IMR-90 (cell line): ENCODE measurements at regions not wholly inside any gene's neighbourhood (a gene's known extent, or its start where the extent isn't known, plus 50 kb on each side); places are given as distances from the start of the nearest gene placed in this dataset.

ENCODE experiments used
- ATAC-seq: fragments of 200-7000 bp; cut with Tn5 transposase; 2 replicates; pipeline ENCODE4 v1.9.1; 2020; ENCODE audit warnings: low read depth, mild to moderate bottlenecking, moderate library complexity
- BruUV-seq: library from RNA; stranded (reverse); fragments of 400-500 nt; replicated peaks from 2 replicates; lab custom pipeline; 2021; lab: Mats Ljungman, UMichigan
- CTCF ChIA-PET: fragments of 300-600 bp; formaldehyde crosslinking; extraction: SDS; loops from one replicate; lab custom pipeline; 2021; ENCODE audit warnings: antibody characterized with exemption; lab: Yijun Ruan, JAX
- POLR2A ChIA-PET: fragments of 300-600 bp; sonication (Branson Sonifier 250); formaldehyde crosslinking; loops from one replicate; lab custom pipeline; 2022; ENCODE audit warnings: antibody characterized with exemption; ENCODE audit not compliant: unreplicated experiment; lab: Charles Lee
- DNase-seq: peaks from one replicate; pipeline ENCODE4 v3.0.0; 2013
- H2AFZ ChIP-seq: replicated peaks from 2 replicates; pipeline ENCODE3; 2013; ENCODE audit warnings: low read length, mild to moderate bottlenecking; ENCODE audit not compliant: poor library complexity
- H2AK5ac ChIP-seq: 2 replicates; pipeline ENCODE4 v1.6.1; 2013; ENCODE audit warnings: low read depth, low read length, inconsistent platforms
- H2AK9ac ChIP-seq: replicated peaks from 2 replicates; pipeline ENCODE3; 2013; ENCODE audit warnings: mild to moderate bottlenecking, low read depth, low read length, moderate library complexity; ENCODE audit not compliant: poor library complexity
- H2BK120ac ChIP-seq: 2 replicates; pipeline ENCODE4 v1.6.1; 2013; ENCODE audit warnings: low read depth, low read length, inconsistent platforms
- H2BK15ac ChIP-seq: 3 replicates; pipeline ENCODE4 v1.6.1; 2013; ENCODE audit warnings: low read depth, low read length, inconsistent platforms
- H2BK20ac ChIP-seq: 2 replicates; pipeline ENCODE4 v1.6.1; 2013; ENCODE audit warnings: low read depth, mild to moderate bottlenecking, inconsistent platforms, low read length, moderate library complexity
- H2BK5ac ChIP-seq: 2 replicates; pipeline ENCODE4 v1.6.1; 2013; ENCODE audit warnings: mild to moderate bottlenecking, low read depth, low read length, inconsistent platforms; ENCODE audit not compliant: poor library complexity, severe bottlenecking
- H3K14ac ChIP-seq: replicated peaks from 2 replicates; pipeline ENCODE4 v1.6.1; 2013; ENCODE audit warnings: low read depth, low read length, inconsistent platforms
- H3K18ac ChIP-seq: 2 replicates; pipeline ENCODE4 v1.6.1; 2013; ENCODE audit warnings: low read depth, low read length, control low read depth
- H3K23ac ChIP-seq: 2 replicates; pipeline ENCODE4 v1.6.1; 2013; ENCODE audit warnings: low read depth, low read length, inconsistent platforms
- H3K27ac ChIP-seq: 2 replicates; pipeline ENCODE4 v1.5.1; 2013; ENCODE audit warnings: mild to moderate bottlenecking, control low read depth, low read length; ENCODE audit not compliant: insufficient read depth
- H3K27me3 ChIP-seq: 2 replicates; pipeline ENCODE4 v1.6.1; 2013; ENCODE audit warnings: low read length; ENCODE audit not compliant: control insufficient read depth, insufficient read depth
- H3K36me3 ChIP-seq: 2 replicates; pipeline ENCODE4 v1.6.1; 2013; ENCODE audit warnings: low read length, mixed read lengths; ENCODE audit not compliant: control insufficient read depth, insufficient read depth
- H3K4ac ChIP-seq: 2 replicates; pipeline ENCODE4 v1.6.1; 2013; ENCODE audit warnings: low read depth, low read length, inconsistent platforms
- H3K4me1 ChIP-seq: 2 replicates; pipeline ENCODE4 v1.6.1; 2013; ENCODE audit warnings: low read length, mixed read lengths; ENCODE audit not compliant: control insufficient read depth, insufficient read depth
- H3K4me2 ChIP-seq: 2 replicates; pipeline ENCODE4 v1.6.1; 2013; ENCODE audit warnings: low read depth, mild to moderate bottlenecking, control low read depth, low read length, moderate library complexity
- H3K4me3 ChIP-seq: 2 replicates; pipeline ENCODE4 v1.5.1; 2013; ENCODE audit warnings: low read depth, mild to moderate bottlenecking, control low read depth, low read length, moderate library complexity; ENCODE audit not compliant: insufficient read depth
- H3K56ac ChIP-seq: 2 replicates; pipeline ENCODE4 v1.6.1; 2013; ENCODE audit warnings: low read length, inconsistent platforms; ENCODE audit not compliant: insufficient read depth; ENCODE audit errors: extremely low read depth
- H3K79me1 ChIP-seq, 2 experiments: 2 replicates each; pipeline ENCODE4 v1.6.1; 2013; ENCODE audit warnings: low read length in 2 of 2, inconsistent platforms in 1 of 2, low read depth in 1 of 2
- H3K9ac ChIP-seq: 2 replicates; pipeline ENCODE4 v1.6.1; 2013; ENCODE audit warnings: low read depth, low read length, control low read depth
- H3K9me1 ChIP-seq: 2 replicates; pipeline ENCODE4 v1.6.1; 2013; ENCODE audit warnings: low read length, inconsistent platforms; ENCODE audit not compliant: insufficient read depth
- H3K9me3 ChIP-seq: 2 replicates; pipeline ENCODE4 v1.6.1; 2013; ENCODE audit warnings: low read length; ENCODE audit not compliant: control insufficient read depth, insufficient read depth
- H4K20me1 ChIP-seq: 2 replicates; pipeline ENCODE4 v1.6.1; 2013; ENCODE audit warnings: low read length, inconsistent platforms; ENCODE audit not compliant: insufficient read depth
- H4K5ac ChIP-seq: 2 replicates; pipeline ENCODE4 v1.6.1; 2013; ENCODE audit warnings: mild to moderate bottlenecking, low read depth, low read length, control low read depth
- H4K8ac ChIP-seq, 2 experiments: 2 replicates each; pipeline ENCODE4 v1.6.1; 2013; ENCODE audit warnings: low read depth in 2 of 2, low read length in 2 of 2, control low read depth in 1 of 2, inconsistent platforms in 1 of 2
- H4K91ac ChIP-seq: 2 replicates; pipeline ENCODE4 v1.6.1; 2013; ENCODE audit warnings: low read depth, low read length, inconsistent platforms; ENCODE audit not compliant: insufficient read depth
- BHLHE40 ChIP-seq: fragments of 150-350 bp; IDR thresholded peaks from 2 replicates; pipeline ENCODE4 v1.6.1; 2016; ENCODE audit warnings: mild to moderate bottlenecking, low read depth, low read length
- CEBPB ChIP-seq: IDR thresholded peaks from 2 replicates; pipeline ENCODE4 v1.6.1; 2012; ENCODE audit warnings: low read depth, low read length, improper control_type of control experiment
- CHD1 ChIP-seq: IDR thresholded peaks from 2 replicates; pipeline ENCODE4 v1.6.1; 2012; ENCODE audit warnings: low read depth, low read length, improper control_type of control experiment
- MAZ ChIP-seq: IDR thresholded peaks from 2 replicates; pipeline ENCODE4 v1.6.1; 2012; ENCODE audit warnings: low read depth, mild to moderate bottlenecking, low read length, improper control_type of control experiment, moderate library complexity, borderline replicate concordance
- POLR2A ChIP-seq: IDR thresholded peaks from 2 replicates; pipeline ENCODE4 v1.6.1; 2012; ENCODE audit warnings: mild to moderate bottlenecking, low read depth, low read length
- RFX5 ChIP-seq: IDR thresholded peaks from 2 replicates; pipeline ENCODE4 v1.8.0; 2012; ENCODE audit warnings: low read depth, mild to moderate bottlenecking, low read length, moderate library complexity
- WGBS, 2 experiments: methylation state at CpG; one replicate each; pipeline versions ENCODE4 v1.1.5 to v1.1.7; 2013; ENCODE audit warnings: missing lambda C conversion rate in 2 of 2; ENCODE audit not compliant: insufficient read length in 1 of 2; ENCODE audit errors: extremely low coverage in 2 of 2; 5-methylcytosine and 5-hydroxymethylcytosine counted together
- dilution Hi-C: fragments of 300-500 bp; cut with HindIII; formaldehyde crosslinking; loops from one replicate; pipeline ENCODE4 v1.14.3; 2018; ENCODE audit warnings: low sequenced_read_pairs; ENCODE audit not compliant: unreplicated experiment
- in situ Hi-C: fragments of 300-500 bp; cut with MboI; formaldehyde crosslinking; loops from 3 replicates; pipeline ENCODE4 v1.14.3; 2019; ENCODE audit warnings: low sequenced_read_pairs, inconsistent platforms, mixed read lengths
- intact Hi-C: fragments of 100-400 bp; cut with micrococcal nuclease; formaldehyde crosslinking; loops from 2 replicates; pipeline ENCODE4 v1.10.0; 2022
- TF ChIP-seq, protein P1 (sequence below): fragments of 150-350 bp; IDR thresholded peaks from 2 replicates; pipeline ENCODE4 v1.6.1; 2017; ENCODE audit warnings: mild to moderate bottlenecking, antibody characterized with exemption, low read length, low read depth
- TF ChIP-seq, protein P2 (sequence below): conservative IDR thresholded peaks from 2 replicates; pipeline ENCODE4 v1.5.1; 2012; ENCODE audit warnings: mild to moderate bottlenecking, low read depth, low read length, improper control_type of control experiment

DNA sequence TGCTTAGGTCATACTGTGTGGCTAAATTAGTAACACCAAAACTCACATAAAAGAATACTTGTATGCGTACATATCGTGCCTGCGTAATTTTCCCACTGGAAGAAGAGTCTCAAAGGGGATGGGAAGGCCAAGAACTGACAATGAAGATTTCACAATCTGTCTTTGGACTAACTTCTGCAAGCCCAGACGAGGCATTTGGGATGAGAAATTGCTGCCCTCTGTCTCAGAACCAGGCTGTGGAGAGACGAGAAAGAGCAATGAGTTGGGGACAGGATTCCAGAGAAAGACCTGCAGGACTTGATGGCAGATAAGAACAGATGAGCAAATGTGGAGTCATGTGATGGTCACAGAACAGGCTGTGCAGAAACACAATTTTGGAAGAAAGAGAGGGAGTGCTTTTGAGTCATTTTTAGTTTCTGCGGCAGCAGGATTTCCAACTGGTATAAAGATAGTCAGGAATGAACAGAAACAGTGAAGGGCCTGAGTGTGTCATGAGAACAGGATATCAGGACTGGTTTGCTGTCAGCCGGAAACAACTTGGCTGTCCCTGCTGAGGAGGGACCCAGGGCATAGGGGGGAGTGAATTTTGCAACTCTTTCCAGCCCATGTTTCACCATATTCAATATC lies 82.7 kb upstream of the CTSC start:
- BruUV-seq, result no TSS peak
- ChIA-PET POLR2A (no interaction called here), CTCF (no interaction called here)
- Histone ChIP-seq H3K79me1 (no peaks in the 10 kb centered on the region), H2BK15ac (peak overlapping the region; percentile 77; the same call in 2 of the 3 replicates), H2AFZ (peak overlapping the region; percentile 85), H3K4ac (peak overlapping the region; percentile 85), H3K14ac (peak overlapping the region; percentile 86), H2AK5ac (peak overlapping the region; percentile 48), H3K4me1 (peaks cover 13% of the 10 kb centered on the region), H4K8ac (peak overlapping the region; percentile 20 to 87; a peak in 3 of 4 replicates), H3K9me3 (no peaks in the 10 kb centered on the region), H3K4me2 (peak overlapping the region; percentile 16; the same call in 1 of the 2 replicates), H3K36me3 (no peaks in the 10 kb centered on the region), H3K23ac (peak overlapping the region; percentile 68; the same call in 1 of the 2 replicates), H2BK120ac (peak overlapping the region; percentile 88), H3K9ac (no peak overlapping the region; the same call in 1 of the 2 replicates), H4K20me1 (no peaks in the 10 kb centered on the region), H4K5ac (peak overlapping the region; percentile 78; the same call in 1 of the 2 replicates), H3K27me3 (no peaks in the 10 kb centered on the region), H3K27ac (peak overlapping the region; percentile 31; the same call in 1 of the 2 replicates), H2BK20ac (peak overlapping the region; percentile 92), H3K18ac (peak overlapping the region; percentile 37), H3K56ac (peak overlapping the region; percentile 72), H2BK5ac (peak overlapping the region; percentile 91), H3K9me1 (0 out of 2 replicates have a peak, but pooled peaks cover 3% of the 10 kb centered on the region), H4K91ac (peak overlapping the region; percentile 86), H3K4me3 (no peak overlapping the region), H2AK9ac (no peak overlapping the region)
- dilution Hi-C loops, result no loop called here
- in situ Hi-C loops, result no loop called here
- peak; percentile 78 for DNase-seq
- WGBS, 2 experiments, result 10% methylated on average over 2 of the region's 7 CpGs; no CpG with 5 or more reads in 1 of the 2 experiments
- intact Hi-C loops, result no loop called here
- ATAC-seq, result peak; percentile 62
- TF ChIP-seq CHD1, result no peak
- TF ChIP-seq MAZ, result no peak
- TF ChIP-seq, protein P1, sequence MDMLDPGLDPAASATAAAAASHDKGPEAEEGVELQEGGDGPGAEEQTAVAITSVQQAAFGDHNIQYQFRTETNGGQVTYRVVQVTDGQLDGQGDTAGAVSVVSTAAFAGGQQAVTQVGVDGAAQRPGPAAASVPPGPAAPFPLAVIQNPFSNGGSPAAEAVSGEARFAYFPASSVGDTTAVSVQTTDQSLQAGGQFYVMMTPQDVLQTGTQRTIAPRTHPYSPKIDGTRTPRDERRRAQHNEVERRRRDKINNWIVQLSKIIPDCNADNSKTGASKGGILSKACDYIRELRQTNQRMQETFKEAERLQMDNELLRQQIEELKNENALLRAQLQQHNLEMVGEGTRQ, result peak; percentile 56
- TF ChIP-seq, protein P2, sequence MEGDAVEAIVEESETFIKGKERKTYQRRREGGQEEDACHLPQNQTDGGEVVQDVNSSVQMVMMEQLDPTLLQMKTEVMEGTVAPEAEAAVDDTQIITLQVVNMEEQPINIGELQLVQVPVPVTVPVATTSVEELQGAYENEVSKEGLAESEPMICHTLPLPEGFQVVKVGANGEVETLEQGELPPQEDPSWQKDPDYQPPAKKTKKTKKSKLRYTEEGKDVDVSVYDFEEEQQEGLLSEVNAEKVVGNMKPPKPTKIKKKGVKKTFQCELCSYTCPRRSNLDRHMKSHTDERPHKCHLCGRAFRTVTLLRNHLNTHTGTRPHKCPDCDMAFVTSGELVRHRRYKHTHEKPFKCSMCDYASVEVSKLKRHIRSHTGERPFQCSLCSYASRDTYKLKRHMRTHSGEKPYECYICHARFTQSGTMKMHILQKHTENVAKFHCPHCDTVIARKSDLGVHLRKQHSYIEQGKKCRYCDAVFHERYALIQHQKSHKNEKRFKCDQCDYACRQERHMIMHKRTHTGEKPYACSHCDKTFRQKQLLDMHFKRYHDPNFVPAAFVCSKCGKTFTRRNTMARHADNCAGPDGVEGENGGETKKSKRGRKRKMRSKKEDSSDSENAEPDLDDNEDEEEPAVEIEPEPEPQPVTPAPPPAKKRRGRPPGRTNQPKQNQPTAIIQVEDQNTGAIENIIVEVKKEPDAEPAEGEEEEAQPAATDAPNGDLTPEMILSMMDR, result no peak
- TF ChIP-seq POLR2A, result no peak
- no peak for TF ChIP-seq RFX5
- TF ChIP-seq BHLHE40, result no peak
- peak; percentile 90 for TF ChIP-seq CEBPB
